HL-60 (cell line): ENCODE measurements at regions not wholly inside any gene's neighbourhood (a gene's known extent, or its start where the extent isn't known, plus 50 kb on each side); places are given as distances from the start of the nearest gene placed in this dataset.
"Not testable (repeated sequence)": the region's sequence is repeated elsewhere in the genome, so short reads cannot be mapped to it uniquely, and the experiment has no call there.

Experiments used
- DNase-seq, 2 experiments: peaks; one replicate each; pipeline ENCODE4 v3.0.0-alpha.2; 2010 to 2020; ENCODE audit warnings: low read depth in 1 of 2, low spot score in 1 of 2
- H3K27ac ChIP-seq: fragments of 250-450 bp; sonication (Bioruptor Pico); replicated peaks from 2 replicates; pipeline ENCODE4 v1.5.1; 2020; ENCODE audit warnings: mild to moderate bottlenecking, moderate library complexity
- H3K27me3 ChIP-seq: fragments of 250-450 bp; sonication (Bioruptor Pico); 2 replicates; pipeline ENCODE4 v1.5.1; 2021; ENCODE audit warnings: mild to moderate bottlenecking, moderate library complexity; ENCODE audit not compliant: insufficient read depth, poor library complexity, severe bottlenecking
- H3K4me3 ChIP-seq: replicated peaks from 2 replicates; pipeline ENCODE4 v1.5.1; 2011; ENCODE audit warnings: mild to moderate bottlenecking, control low read depth, low read length; ENCODE audit not compliant: insufficient read depth
- GABPA ChIP-seq: IDR thresholded peaks from 2 replicates; pipeline ENCODE4 v1.6.1; 2012; ENCODE audit warnings: low read depth
- POLR2AphosphoS5 ChIP-seq: IDR thresholded peaks from 2 replicates; pipeline ENCODE4 v1.6.1; 2012; ENCODE audit warnings: low read depth
- SPI1 ChIP-seq: IDR thresholded peaks from 2 replicates; pipeline ENCODE4 v1.6.1; 2012; ENCODE audit warnings: low read depth, mild to moderate bottlenecking, borderline replicate concordance
- TF ChIP-seq, protein P1 (sequence below): IDR thresholded peaks from 2 replicates; pipeline ENCODE4 v1.6.1; 2012; ENCODE audit warnings: low read depth; ENCODE audit not compliant: insufficient replicate concordance
- TF ChIP-seq, protein P2 (sequence below): IDR thresholded peaks from one replicate; pipeline ENCODE4 v1.5.1; 2011; ENCODE audit warnings: low read length, control low read depth, inconsistent platforms; ENCODE audit not compliant: insufficient read depth

DNA sequence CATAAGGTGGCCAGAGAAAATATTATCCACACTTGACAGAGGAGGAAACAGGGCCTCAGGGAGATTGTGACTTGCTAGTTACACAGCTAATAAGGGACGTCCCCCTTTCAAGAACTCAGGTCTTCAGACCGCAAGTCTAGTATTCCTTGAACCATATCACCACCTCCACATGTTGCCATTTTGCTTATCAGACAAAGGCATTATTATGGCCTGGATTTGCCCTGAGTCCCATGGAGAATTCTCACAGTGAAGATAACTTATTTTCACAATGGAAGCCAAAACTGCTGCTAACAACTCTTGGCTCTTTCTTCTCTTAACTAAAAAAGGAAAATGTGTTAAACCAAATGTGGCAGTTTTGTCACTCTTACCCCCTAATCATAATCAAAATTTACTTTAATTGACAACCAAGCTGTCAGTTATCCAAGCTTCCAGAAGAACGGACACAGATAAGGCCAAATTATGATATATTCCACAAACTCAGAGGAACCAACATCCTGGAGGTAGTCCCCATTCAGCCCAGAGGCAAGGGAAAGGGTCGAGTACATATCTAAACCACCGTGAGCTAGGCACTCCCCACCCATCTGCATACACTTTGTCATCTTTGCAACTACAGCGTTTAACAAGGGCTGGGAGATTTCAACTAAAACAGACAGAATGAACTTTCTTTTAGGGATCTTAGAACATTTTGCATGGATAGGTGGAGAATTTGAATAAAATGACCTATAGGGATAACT, 63.6 kb upstream of the THBS1 start:
- no peak overlapping the region for H3K4me3 ChIP-seq
- no peak for DNase-seq
- TF ChIP-seq, protein P1, sequence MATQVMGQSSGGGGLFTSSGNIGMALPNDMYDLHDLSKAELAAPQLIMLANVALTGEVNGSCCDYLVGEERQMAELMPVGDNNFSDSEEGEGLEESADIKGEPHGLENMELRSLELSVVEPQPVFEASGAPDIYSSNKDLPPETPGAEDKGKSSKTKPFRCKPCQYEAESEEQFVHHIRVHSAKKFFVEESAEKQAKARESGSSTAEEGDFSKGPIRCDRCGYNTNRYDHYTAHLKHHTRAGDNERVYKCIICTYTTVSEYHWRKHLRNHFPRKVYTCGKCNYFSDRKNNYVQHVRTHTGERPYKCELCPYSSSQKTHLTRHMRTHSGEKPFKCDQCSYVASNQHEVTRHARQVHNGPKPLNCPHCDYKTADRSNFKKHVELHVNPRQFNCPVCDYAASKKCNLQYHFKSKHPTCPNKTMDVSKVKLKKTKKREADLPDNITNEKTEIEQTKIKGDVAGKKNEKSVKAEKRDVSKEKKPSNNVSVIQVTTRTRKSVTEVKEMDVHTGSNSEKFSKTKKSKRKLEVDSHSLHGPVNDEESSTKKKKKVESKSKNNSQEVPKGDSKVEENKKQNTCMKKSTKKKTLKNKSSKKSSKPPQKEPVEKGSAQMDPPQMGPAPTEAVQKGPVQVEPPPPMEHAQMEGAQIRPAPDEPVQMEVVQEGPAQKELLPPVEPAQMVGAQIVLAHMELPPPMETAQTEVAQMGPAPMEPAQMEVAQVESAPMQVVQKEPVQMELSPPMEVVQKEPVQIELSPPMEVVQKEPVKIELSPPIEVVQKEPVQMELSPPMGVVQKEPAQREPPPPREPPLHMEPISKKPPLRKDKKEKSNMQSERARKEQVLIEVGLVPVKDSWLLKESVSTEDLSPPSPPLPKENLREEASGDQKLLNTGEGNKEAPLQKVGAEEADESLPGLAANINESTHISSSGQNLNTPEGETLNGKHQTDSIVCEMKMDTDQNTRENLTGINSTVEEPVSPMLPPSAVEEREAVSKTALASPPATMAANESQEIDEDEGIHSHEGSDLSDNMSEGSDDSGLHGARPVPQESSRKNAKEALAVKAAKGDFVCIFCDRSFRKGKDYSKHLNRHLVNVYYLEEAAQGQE, result no peak
- TF ChIP-seq SPI1 (no peak), POLR2AphosphoS5 (no peak), GABPA (no peak)
- TF ChIP-seq, protein P2, sequence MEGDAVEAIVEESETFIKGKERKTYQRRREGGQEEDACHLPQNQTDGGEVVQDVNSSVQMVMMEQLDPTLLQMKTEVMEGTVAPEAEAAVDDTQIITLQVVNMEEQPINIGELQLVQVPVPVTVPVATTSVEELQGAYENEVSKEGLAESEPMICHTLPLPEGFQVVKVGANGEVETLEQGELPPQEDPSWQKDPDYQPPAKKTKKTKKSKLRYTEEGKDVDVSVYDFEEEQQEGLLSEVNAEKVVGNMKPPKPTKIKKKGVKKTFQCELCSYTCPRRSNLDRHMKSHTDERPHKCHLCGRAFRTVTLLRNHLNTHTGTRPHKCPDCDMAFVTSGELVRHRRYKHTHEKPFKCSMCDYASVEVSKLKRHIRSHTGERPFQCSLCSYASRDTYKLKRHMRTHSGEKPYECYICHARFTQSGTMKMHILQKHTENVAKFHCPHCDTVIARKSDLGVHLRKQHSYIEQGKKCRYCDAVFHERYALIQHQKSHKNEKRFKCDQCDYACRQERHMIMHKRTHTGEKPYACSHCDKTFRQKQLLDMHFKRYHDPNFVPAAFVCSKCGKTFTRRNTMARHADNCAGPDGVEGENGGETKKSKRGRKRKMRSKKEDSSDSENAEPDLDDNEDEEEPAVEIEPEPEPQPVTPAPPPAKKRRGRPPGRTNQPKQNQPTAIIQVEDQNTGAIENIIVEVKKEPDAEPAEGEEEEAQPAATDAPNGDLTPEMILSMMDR, result no peak
- no peaks in the 10 kb centered on the region for H3K27me3 ChIP-seq
- no peak overlapping the region for H3K27ac ChIP-seq

DNA sequence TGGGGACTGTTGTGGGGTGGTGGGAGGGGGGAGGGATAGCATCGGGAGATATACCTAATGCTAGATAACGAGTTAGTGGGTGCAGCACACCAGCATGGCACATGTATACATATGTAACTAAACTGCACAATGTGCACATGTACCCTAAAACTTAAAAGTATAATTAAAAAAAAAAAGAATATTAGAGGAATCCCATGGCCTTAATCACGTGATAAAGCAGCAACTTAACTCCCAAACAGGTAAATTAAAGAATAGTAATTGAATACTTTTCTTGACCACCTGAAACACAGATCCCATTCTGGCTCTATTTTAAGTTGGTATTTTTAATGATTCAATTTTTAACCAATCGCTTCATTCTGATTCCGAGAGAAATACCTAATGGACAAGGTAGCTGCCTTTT, 56.9 kb upstream of the THBS1 start:
- H3K27ac ChIP-seq, H3K4me3 ChIP-seq, H3K27me3 ChIP-seq, DNase-seq: not testable (repeated sequence)

DNA sequence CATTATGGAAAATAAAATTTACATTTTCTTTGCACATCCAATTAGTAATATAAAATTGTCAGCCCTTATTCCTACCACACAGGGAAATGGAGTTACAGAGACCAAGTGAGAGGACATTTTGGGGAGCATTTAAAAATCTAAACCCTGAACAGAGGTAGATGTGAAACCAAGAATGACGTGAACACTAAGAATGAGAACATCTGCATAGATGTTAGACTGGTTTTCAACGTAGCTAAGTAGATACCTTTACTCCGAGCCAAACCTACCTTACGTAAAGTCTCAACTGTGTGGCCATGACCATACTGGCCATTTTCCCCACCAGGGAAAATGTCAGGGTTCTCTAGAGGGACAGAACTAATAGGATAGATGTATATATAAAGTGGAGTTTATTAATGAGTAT, 51.4 kb upstream of the THBS1 start:
- Histone ChIP-seq H3K27me3 (no peaks in the 10 kb centered on the region), H3K4me3 (no peak overlapping the region), H3K27ac (no peak overlapping the region)
- no peak for DNase-seq
- TF ChIP-seq, protein P1, result no peak
- no peak for TF ChIP-seq POLR2AphosphoS5
- TF ChIP-seq, protein P2, result no peak
- TF ChIP-seq SPI1, result no peak

DNA sequence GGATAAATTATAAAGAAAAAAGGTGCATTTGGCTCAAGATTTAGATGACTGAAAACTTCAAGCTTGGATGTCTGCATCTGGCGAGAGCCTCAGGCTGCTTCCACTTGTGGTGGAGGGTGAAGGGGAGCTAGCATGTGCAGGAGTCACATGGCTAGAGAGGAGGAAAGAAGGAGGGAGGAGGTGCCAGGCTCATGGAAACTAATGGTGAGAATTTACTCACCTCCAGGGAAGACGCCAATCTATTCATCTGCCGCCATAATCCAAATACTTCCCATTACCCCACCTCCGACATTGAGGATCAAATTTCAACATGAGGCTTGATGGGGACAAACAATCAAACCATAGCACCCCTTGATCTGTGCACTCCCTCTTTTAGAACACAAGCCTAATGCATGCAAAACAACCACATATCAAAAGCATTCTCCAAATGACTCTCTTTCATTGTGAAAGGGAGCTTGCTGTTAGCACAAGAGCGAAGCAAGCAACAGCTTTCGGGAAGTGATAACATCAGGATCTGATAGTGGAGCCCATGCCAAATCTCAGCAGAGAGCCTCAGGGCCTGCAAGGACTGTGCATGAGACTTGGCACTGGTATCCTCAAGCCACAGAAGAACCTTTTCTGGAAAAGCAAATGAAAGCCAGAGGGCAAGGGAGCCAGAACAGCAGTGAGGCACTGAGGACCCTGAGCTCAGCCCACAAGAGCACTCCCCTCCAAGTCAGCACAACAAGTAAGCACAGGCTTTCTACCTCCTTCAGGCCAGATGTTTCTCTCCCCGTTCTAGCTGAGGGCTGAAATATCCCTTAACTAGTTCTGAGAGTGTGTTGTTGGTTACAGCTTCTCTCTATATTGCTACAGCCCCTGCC, 50.2 kb upstream of the THBS1 start:
- Histone ChIP-seq H3K27me3 (no peaks in the 10 kb centered on the region), H3K27ac (no peak overlapping the region), H3K4me3 (no peak overlapping the region)
- TF ChIP-seq, protein P2, result no peak
- no peak for TF ChIP-seq SPI1
- no peak for TF ChIP-seq POLR2AphosphoS5
- no peak for TF ChIP-seq GABPA
- TF ChIP-seq, protein P1, result no peak
- DNase-seq, result no peak
